HG03139 (cell line): ENCODE measurements at regions not wholly inside any gene's neighbourhood (a gene's known extent, or its start where the extent isn't known, plus 50 kb on each side); places are given as distances from the start of the nearest gene placed in this dataset.

ENCODE experiments used
- ATAC-seq: cut with Tn5 transposase; IDR thresholded peaks from one replicate; pipeline ENCODE4 v1.9.1; 2021; ENCODE audit not compliant: unreplicated experiment

GRCh38 chr4:38230121-38230801, 270.1 kb downstream of the PTTG2 start:
- ATAC-seq: no peak

GRCh38 chr4:38230821-38231563, 270.8 kb downstream of the PTTG2 start:
- ATAC-seq: no peak

GRCh38 chr4:38231626-38232025, 271.4 kb downstream of the PTTG2 start:
- no peak for ATAC-seq

- no peak for ATAC-seq
Observed at GRCh38 chr4:38232741-38233140, 272.5 kb downstream of the PTTG2 start.

- ATAC-seq: no peak
Observed at GRCh38 chr4:38233727-38234480, 273.7 kb downstream of the PTTG2 start.

- ATAC-seq: no peak
Observed at GRCh38 chr4:38235354-38235753, 275.2 kb downstream of the PTTG2 start.

GRCh38 chr4:38236003-38236402, 275.8 kb downstream of the PTTG2 start:
- ATAC-seq: no peak

- ATAC-seq: no peak
Observed at GRCh38 chr4:38236503-38236902, 276.3 kb downstream of the PTTG2 start.

GRCh38 chr4:38237139-38237538, 276.9 kb downstream of the PTTG2 start:
- ATAC-seq: no peak

GRCh38 chr4:38241541-38241940, 281.3 kb downstream of the PTTG2 start:
- no peak for ATAC-seq

- no peak for ATAC-seq
Observed at GRCh38 chr4:38242101-38242500, 281.9 kb downstream of the PTTG2 start.

- ATAC-seq: no peak
Observed at GRCh38 chr4:38242822-38243387, 282.7 kb downstream of the PTTG2 start.

- no peak for ATAC-seq
Observed at GRCh38 chr4:38243388-38244053, 283.3 kb downstream of the PTTG2 start.

- no peak for ATAC-seq
Observed at GRCh38 chr4:38254825-38255224, 294.6 kb downstream of the PTTG2 start.

GRCh38 chr4:38255572-38255971, 295.4 kb downstream of the PTTG2 start:
- ATAC-seq: no peak

- no peak for ATAC-seq
Observed at GRCh38 chr4:38266616-38267015, 306.4 kb downstream of the PTTG2 start.

- ATAC-seq: no peak
Observed at GRCh38 chr4:38268108-38268820, 308.1 kb downstream of the PTTG2 start.

GRCh38 chr4:38268837-38269236, 308.6 kb downstream of the PTTG2 start:
- ATAC-seq: no peak

GRCh38 chr4:38273407-38273806, 313.2 kb downstream of the PTTG2 start:
- no peak for ATAC-seq

GRCh38 chr4:38275331-38276100, 315.3 kb downstream of the PTTG2 start:
- ATAC-seq: no peak
